SJSA1 (cell line): ENCODE measurements at regions not wholly inside any gene's neighbourhood (a gene's known extent, or its start where the extent isn't known, plus 50 kb on each side); places are given as distances from the start of the nearest gene placed in this dataset.

Source experiments
- DNase-seq, 2 experiments: peaks; one replicate each; pipeline ENCODE4 v3.0.0-alpha.2; 2015 to 2020; ENCODE audit warnings: low spot score in 2 of 2, low read depth in 1 of 2
- H3K27ac ChIP-seq: fragments of 250-450 bp; sonication (Bioruptor Pico); 2 replicates; pipeline ENCODE4 v1.5.1; 2020; ENCODE audit warnings: mild to moderate bottlenecking, moderate library complexity
- H3K27me3 ChIP-seq: fragments of 250-450 bp; sonication (Bioruptor Pico); replicated peaks from 2 replicates; pipeline ENCODE4 v1.5.1; 2020; ENCODE audit warnings: mild to moderate bottlenecking, moderate library complexity
- H3K36me3 ChIP-seq: fragments of 250-450 bp; sonication (Bioruptor Pico); 2 replicates; pipeline ENCODE4 v1.5.1; 2020; ENCODE audit warnings: mild to moderate bottlenecking
- H3K4me1 ChIP-seq: fragments of 250-450 bp; sonication (Bioruptor Pico); replicated peaks from 2 replicates; pipeline ENCODE4 v1.6.1; 2021; ENCODE audit warnings: mild to moderate bottlenecking
- H3K4me3 ChIP-seq: fragments of 250-450 bp; sonication (Bioruptor Pico); 2 replicates; pipeline ENCODE4 v1.5.1; 2020; ENCODE audit warnings: mild to moderate bottlenecking
- H3K9me3 ChIP-seq: fragments of 250-450 bp; sonication (Bioruptor Pico); replicated peaks from 2 replicates; pipeline ENCODE4 v1.5.1; 2020; ENCODE audit warnings: mild to moderate bottlenecking

GRCh38 chr1:222938986-222939385, 124.1 kb downstream of the DISP1 start:
- H3K9me3 ChIP-seq, result no peaks in the 10 kb centered on the region
- H3K4me1 ChIP-seq, result peaks cover 6% of the 10 kb centered on the region; the same call in 1 of the 2 replicates
- no peak overlapping the region for H3K4me3 ChIP-seq
- H3K27me3 ChIP-seq, result no peaks in the 10 kb centered on the region
- no peak for DNase-seq
- no peaks in the 10 kb centered on the region for H3K36me3 ChIP-seq
- no peak overlapping the region for H3K27ac ChIP-seq

GRCh38 chr1:222940095-222940494, 125.3 kb downstream of the DISP1 start:
- Histone ChIP-seq H3K4me3 (no peak overlapping the region), H3K27ac (no peak overlapping the region), H3K27me3 (no peaks in the 10 kb centered on the region), H3K4me1 (peaks cover 6% of the 10 kb centered on the region; the same call in 1 of the 2 replicates), H3K36me3 (no peaks in the 10 kb centered on the region), H3K9me3 (no peaks in the 10 kb centered on the region)
- no peak for DNase-seq

- no peaks in the 10 kb centered on the region for H3K36me3 ChIP-seq
- peaks cover 6% of the 10 kb centered on the region; the same call in 1 of the 2 replicates for H3K4me1 ChIP-seq
- DNase-seq, result no peak
- no peak overlapping the region for H3K4me3 ChIP-seq
- H3K27ac ChIP-seq, result no peak overlapping the region
- no peaks in the 10 kb centered on the region for H3K9me3 ChIP-seq
- H3K27me3 ChIP-seq, result no peaks in the 10 kb centered on the region
Measured at GRCh38 chr1:222940906-222941305, 126.1 kb downstream of the DISP1 start.

- Histone ChIP-seq H3K27me3 (no peaks in the 10 kb centered on the region), H3K9me3 (no peaks in the 10 kb centered on the region), H3K27ac (no peak overlapping the region), H3K4me3 (no peak overlapping the region), H3K36me3 (no peaks in the 10 kb centered on the region), H3K4me1 (peaks cover 6% of the 10 kb centered on the region; the same call in 1 of the 2 replicates)
- no peak for DNase-seq
Measured at GRCh38 chr1:222941425-222941824, 126.6 kb downstream of the DISP1 start.

- DNase-seq, result no peak
- peaks cover 1% of the 10 kb centered on the region; the same call in 1 of the 2 replicates for H3K4me1 ChIP-seq
- no peaks in the 10 kb centered on the region for H3K27me3 ChIP-seq
- H3K4me3 ChIP-seq, result no peak overlapping the region
- H3K27ac ChIP-seq, result no peak overlapping the region
- no peaks in the 10 kb centered on the region for H3K9me3 ChIP-seq
- peaks cover 4% of the 10 kb centered on the region; the same call in 1 of the 2 replicates for H3K36me3 ChIP-seq
Measured at GRCh38 chr1:222946436-222946835, 131.6 kb downstream of the DISP1 start.

GRCh38 chr1:222948079-222948478, 133.2 kb downstream of the DISP1 start:
- no peak overlapping the region for H3K27ac ChIP-seq
- H3K9me3 ChIP-seq, result no peaks in the 10 kb centered on the region
- peaks cover 4% of the 10 kb centered on the region; the same call in 1 of the 2 replicates for H3K36me3 ChIP-seq
- DNase-seq, result no peak
- H3K27me3 ChIP-seq, result no peaks in the 10 kb centered on the region
- no peaks in the 10 kb centered on the region for H3K4me1 ChIP-seq
- no peak overlapping the region for H3K4me3 ChIP-seq

- Histone ChIP-seq H3K9me3 (no peaks in the 10 kb centered on the region), H3K27ac (no peak overlapping the region)
Measured at GRCh38 chr1:222950892-222951291, 136.1 kb downstream of the DISP1 start.

GRCh38 chr1:222953585-222953984, 138.7 kb downstream of the DISP1 start:
- no peaks in the 10 kb centered on the region for H3K9me3 ChIP-seq

More at GRCh38 chr1:222950892-222951291, 136.1 kb downstream of the DISP1 start:
- Histone ChIP-seq H3K27me3 (no peaks in the 10 kb centered on the region), H3K36me3 (peaks cover 4% of the 10 kb centered on the region; the same call in 1 of the 2 replicates), H3K4me3 (no peak overlapping the region), H3K4me1 (no peaks in the 10 kb centered on the region)
- no peak for DNase-seq

GRCh38 chr1:222955964-222956363, 141.1 kb downstream of the DISP1 start:
- Histone ChIP-seq H3K4me1 (no peaks in the 10 kb centered on the region), H3K27ac (no peak overlapping the region), H3K36me3 (no peaks in the 10 kb centered on the region), H3K9me3 (no peaks in the 10 kb centered on the region), H3K4me3 (no peak overlapping the region), H3K27me3 (no peaks in the 10 kb centered on the region)
- DNase-seq, result no peak

More at GRCh38 chr1:222953585-222953984, 138.7 kb downstream of the DISP1 start:
- H3K36me3 ChIP-seq, result no peaks in the 10 kb centered on the region
- H3K27ac ChIP-seq, result no peak overlapping the region
- H3K4me1 ChIP-seq, result no peaks in the 10 kb centered on the region
- no peak for DNase-seq
- no peaks in the 10 kb centered on the region for H3K27me3 ChIP-seq
- no peak overlapping the region for H3K4me3 ChIP-seq

GRCh38 chr1:222956601-222957000, 141.8 kb downstream of the DISP1 start:
- Histone ChIP-seq H3K4me3 (no peak overlapping the region), H3K9me3 (no peaks in the 10 kb centered on the region), H3K36me3 (no peaks in the 10 kb centered on the region), H3K27me3 (no peaks in the 10 kb centered on the region), H3K27ac (no peak overlapping the region), H3K4me1 (no peaks in the 10 kb centered on the region)
- no peak for DNase-seq

GRCh38 chr1:222967466-222968240, 152.8 kb downstream of the DISP1 start:
- Histone ChIP-seq H3K27ac (no peak overlapping the region), H3K27me3 (no peaks in the 10 kb centered on the region), H3K4me3 (no peak overlapping the region), H3K4me1 (no peaks in the 10 kb centered on the region), H3K9me3 (no peaks in the 10 kb centered on the region), H3K36me3 (no peaks in the 10 kb centered on the region)
- DNase-seq, result no peak

- H3K9me3 ChIP-seq, result no peaks in the 10 kb centered on the region
- no peak overlapping the region for H3K27ac ChIP-seq
- no peak overlapping the region for H3K4me3 ChIP-seq
- DNase-seq, result no peak
- peaks cover 9% of the 10 kb centered on the region for H3K4me1 ChIP-seq
- no peaks in the 10 kb centered on the region for H3K27me3 ChIP-seq
- H3K36me3 ChIP-seq, result no peaks in the 10 kb centered on the region
Measured at GRCh38 chr1:222970040-222970439, 155.2 kb downstream of the DISP1 start.

- no peaks in the 10 kb centered on the region for H3K36me3 ChIP-seq
- H3K9me3 ChIP-seq, result no peaks in the 10 kb centered on the region
- no peak overlapping the region for H3K27ac ChIP-seq
- no peaks in the 10 kb centered on the region for H3K27me3 ChIP-seq
- no peak overlapping the region for H3K4me3 ChIP-seq
- DNase-seq, result no peak
- H3K4me1 ChIP-seq, result peaks cover 12% of the 10 kb centered on the region
Measured at GRCh38 chr1:222970711-222971110, 155.9 kb downstream of the DISP1 start.

- Histone ChIP-seq H3K27me3 (no peaks in the 10 kb centered on the region), H3K27ac (no peak overlapping the region), H3K9me3 (no peaks in the 10 kb centered on the region), H3K4me3 (no peak overlapping the region), H3K4me1 (peaks cover 16% of the 10 kb centered on the region), H3K36me3 (no peaks in the 10 kb centered on the region)
- DNase-seq, result no peak
Measured at GRCh38 chr1:222971146-222971545, 156.3 kb downstream of the DISP1 start.
